ENCODE measurements at regions not wholly inside any gene's neighbourhood (a gene's known extent, or its start where the extent isn't known, plus 50 kb on each side); places are given as distances from the start of the nearest gene placed in this dataset.

GRCh38 chr3:28745916-28746617, 397.4 kb upstream of the AZI2 start:
- no peak for TF ChIP-seq CTCF (IDR thresholded peaks at IDR 0.05)
- ChIA-PET POLR2A (no interaction called here), CTCF (no interaction called here)
- intact Hi-C loops (cut with micrococcal nuclease), result no loop called here
- no peaks in the 10 kb centered on the region for H3K36me3 Mint-ChIP-seq (ENCODE audit: low read depth)
- ATAC-seq (ENCODE audit: low read depth) (no peak), DNase-seq (no peak)
- H3K4me1 Mint-ChIP-seq, result no peaks in the 10 kb centered on the region
- H3K27ac Mint-ChIP-seq, result no peak overlapping the region
- H3K4me3 Mint-ChIP-seq, result no peak overlapping the region
- H3K9me3 Mint-ChIP-seq, result peaks cover 17% of the 10 kb centered on the region
- H3K27me3 Mint-ChIP-seq, result no peaks in the 10 kb centered on the region

GRCh38 chr3:28746990-28747389, 398.4 kb upstream of the AZI2 start:
- no peak for DNase-seq
- no peak for TF ChIP-seq CTCF (IDR thresholded peaks at IDR 0.05)
- no peak for ATAC-seq (ENCODE audit: low read depth)
- CTCF ChIA-PET, result no interaction called here
- Mint-ChIP-seq H3K4me1 (no peaks in the 10 kb centered on the region), H3K27ac (no peak overlapping the region), H3K36me3 (ENCODE audit: low read depth) (no peaks in the 10 kb centered on the region), H3K9me3 (peaks cover 22% of the 10 kb centered on the region), H3K27me3 (no peaks in the 10 kb centered on the region), H3K4me3 (no peak overlapping the region)
- POLR2A ChIA-PET, result no interaction called here
- intact Hi-C loops (cut with micrococcal nuclease), result no loop called here

- Mint-ChIP-seq H3K27ac (no peak overlapping the region), H3K4me1 (no peaks in the 10 kb centered on the region), H3K4me3 (no peak overlapping the region), H3K9me3 (peaks cover 22% of the 10 kb centered on the region), H3K36me3 (ENCODE audit: low read depth) (no peaks in the 10 kb centered on the region), H3K27me3 (no peaks in the 10 kb centered on the region)
- no peak for DNase-seq
- no peak for ATAC-seq (ENCODE audit: low read depth)
- intact Hi-C loops (cut with micrococcal nuclease), result no loop called here
- CTCF ChIA-PET, result no interaction called here
- POLR2A ChIA-PET, result no interaction called here
- TF ChIP-seq CTCF (IDR thresholded peaks at IDR 0.05), result no peak
These were observed 403.2 kb upstream of the AZI2 start for GRCh38 chr3:28751864-28752263.

- intact Hi-C loops (cut with micrococcal nuclease), result no loop called here
- Mint-ChIP-seq H3K36me3 (ENCODE audit: low read depth) (no peaks in the 10 kb centered on the region), H3K27me3 (no peaks in the 10 kb centered on the region), H3K9me3 (peaks cover 22% of the 10 kb centered on the region), H3K4me1 (no peaks in the 10 kb centered on the region), H3K27ac (no peak overlapping the region), H3K4me3 (no peak overlapping the region)
- TF ChIP-seq CTCF (IDR thresholded peaks at IDR 0.05), result no peak
- ChIA-PET CTCF (no interaction called here), POLR2A (no interaction called here)
- ATAC-seq (ENCODE audit: low read depth) (no peak), DNase-seq (no peak)
These were observed 403.7 kb upstream of the AZI2 start for GRCh38 chr3:28752290-28752689.

- Mint-ChIP-seq H3K4me1 (no peaks in the 10 kb centered on the region), H3K27me3 (no peaks in the 10 kb centered on the region), H3K9me3 (peaks cover 5% of the 10 kb centered on the region), H3K4me3 (no peak overlapping the region), H3K27ac (no peak overlapping the region), H3K36me3 (ENCODE audit: low read depth) (no peaks in the 10 kb centered on the region)
- ChIA-PET POLR2A (no interaction called here), CTCF (no interaction called here)
- ATAC-seq (ENCODE audit: low read depth), result no peak
- intact Hi-C loops (cut with micrococcal nuclease), result no loop called here
- DNase-seq, result no peak
- TF ChIP-seq CTCF (IDR thresholded peaks at IDR 0.05), result no peak
These were observed 407.4 kb upstream of the AZI2 start for GRCh38 chr3:28756056-28756455.
